Kidney (tissue), 13 donors: ENCODE measurements at regions not wholly inside any gene's neighbourhood (a gene's known extent, or its start where the extent isn't known, plus 50 kb on each side); places are given as distances from the start of the nearest gene placed in this dataset.

Experiments used
- DNase-seq, 5 donors: peaks; one replicate each; pipeline ENCODE4 v3.0.0-alpha.2; 2013 to 2020
- FAIRE-seq: peaks from 2 replicates; lab custom pipeline; 2012; peaks lifted over from hg19 to GRCh38; lab: Jason Lieb, UNC
- H3K27ac ChIP-seq, 2 donors: one replicate each; pipeline ENCODE4 v1.7.0; 2013; ENCODE audit warnings: low read depth in 2 of 2, low read length in 2 of 2, inconsistent platforms in 1 of 2
- H3K27me3 ChIP-seq: one replicate; pipeline ENCODE4 v1.7.1; 2013; ENCODE audit warnings: low read length, inconsistent platforms; ENCODE audit not compliant: control insufficient read depth, insufficient read depth
- H3K36me3 ChIP-seq, 3 donors: one replicate each; pipeline versions ENCODE4 v1.7.0 to v1.7.1; 2013; ENCODE audit warnings: low read length in 3 of 3, control low read depth in 1 of 3, inconsistent platforms in 1 of 3; ENCODE audit not compliant: insufficient read depth in 3 of 3, control insufficient read depth in 2 of 3
- H3K4me1 ChIP-seq, 3 donors: one replicate each; pipeline versions ENCODE4 v1.7.0 to v1.7.1; 2013; ENCODE audit warnings: low read length in 3 of 3, inconsistent platforms in 1 of 3, low read depth in 1 of 3; ENCODE audit not compliant: control insufficient read depth in 2 of 3, insufficient read depth in 2 of 3
- H3K4me3 ChIP-seq, 3 donors: one replicate each; pipeline versions ENCODE4 v1.7.0 to v1.8.1; 2013; ENCODE audit warnings: low read length in 3 of 3, control low read depth in 1 of 3, inconsistent platforms in 1 of 3
- H3K9ac ChIP-seq, 3 donors: one replicate each; pipeline versions ENCODE4 v1.7.0 to v1.7.1; 2013; ENCODE audit warnings: low read length in 3 of 3, control low read depth in 1 of 3, inconsistent platforms in 1 of 3
- H3K9me3 ChIP-seq, 3 donors: one replicate each; pipeline versions ENCODE4 v1.7.0 to v1.7.1; 2013; ENCODE audit warnings: low read length in 3 of 3, control low read depth in 1 of 3, inconsistent platforms in 1 of 3; ENCODE audit not compliant: control insufficient read depth in 2 of 3, insufficient read depth in 1 of 3
- intact Hi-C: fragments of 100-400 bp; cut with DNase I; formaldehyde crosslinking; loops from one replicate; pipeline ENCODE4 v1.11.1; 2022
- TF ChIP-seq, protein P1 (sequence below): IDR thresholded peaks from 3 replicates; pipeline ENCODE4 v1.5.1; 2012; ENCODE audit warnings: mild to moderate bottlenecking, moderate library complexity, borderline replicate concordance; ENCODE audit not compliant: insufficient read depth; ENCODE audit errors: extremely low read depth
- donor health status: control.
- donor health status: control.
- donor health status: control.
- donor health status: control.
- donor health status: control.
- donor health status: DM: yes; HTN: yes; CAD: no.
- donor health status: Normal renal cell carcinoma (clear cell type).

DNA sequence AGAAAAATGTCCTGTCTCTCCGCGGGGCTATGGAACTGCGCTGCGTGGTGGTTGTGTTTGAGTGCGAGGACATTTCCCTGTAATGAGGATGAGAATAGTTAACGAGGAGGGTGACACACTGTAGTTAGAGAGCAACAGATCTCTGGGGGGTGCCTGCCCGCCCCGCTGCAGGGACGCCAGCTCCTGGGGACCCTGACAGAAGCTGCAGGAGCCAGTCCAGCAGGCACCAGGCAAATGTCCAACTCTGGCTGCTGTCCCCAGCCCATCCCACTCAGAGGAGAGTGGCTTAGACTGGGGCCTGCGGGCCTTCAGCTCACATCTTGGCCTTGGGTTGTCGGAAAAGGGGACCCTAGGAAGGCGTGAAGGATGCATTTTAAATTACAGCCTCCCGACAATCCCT is 92.9 kb upstream of the FOXP4 start:
- H3K4me3 ChIP-seq, result no peak overlapping the region
- H3K27me3 ChIP-seq, result peaks cover 2% of the 10 kb centered on the region
- no peak for FAIRE-seq
- TF ChIP-seq, protein P1, sequence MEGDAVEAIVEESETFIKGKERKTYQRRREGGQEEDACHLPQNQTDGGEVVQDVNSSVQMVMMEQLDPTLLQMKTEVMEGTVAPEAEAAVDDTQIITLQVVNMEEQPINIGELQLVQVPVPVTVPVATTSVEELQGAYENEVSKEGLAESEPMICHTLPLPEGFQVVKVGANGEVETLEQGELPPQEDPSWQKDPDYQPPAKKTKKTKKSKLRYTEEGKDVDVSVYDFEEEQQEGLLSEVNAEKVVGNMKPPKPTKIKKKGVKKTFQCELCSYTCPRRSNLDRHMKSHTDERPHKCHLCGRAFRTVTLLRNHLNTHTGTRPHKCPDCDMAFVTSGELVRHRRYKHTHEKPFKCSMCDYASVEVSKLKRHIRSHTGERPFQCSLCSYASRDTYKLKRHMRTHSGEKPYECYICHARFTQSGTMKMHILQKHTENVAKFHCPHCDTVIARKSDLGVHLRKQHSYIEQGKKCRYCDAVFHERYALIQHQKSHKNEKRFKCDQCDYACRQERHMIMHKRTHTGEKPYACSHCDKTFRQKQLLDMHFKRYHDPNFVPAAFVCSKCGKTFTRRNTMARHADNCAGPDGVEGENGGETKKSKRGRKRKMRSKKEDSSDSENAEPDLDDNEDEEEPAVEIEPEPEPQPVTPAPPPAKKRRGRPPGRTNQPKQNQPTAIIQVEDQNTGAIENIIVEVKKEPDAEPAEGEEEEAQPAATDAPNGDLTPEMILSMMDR, result no peak
- DNase-seq, result peak in 1 of 5 donors; percentile 61
- no peak overlapping the region for H3K9ac ChIP-seq
- intact Hi-C loops, result no loop called here
- no peak overlapping the region for H3K27ac ChIP-seq
- H3K9me3 ChIP-seq, result no peaks in the 10 kb centered on the region
- peaks cover 0 to 5% (median 5%) of the 10 kb centered on the region in 3 donors for H3K4me1 ChIP-seq
- no peaks in the 10 kb centered on the region for H3K36me3 ChIP-seq

DNA sequence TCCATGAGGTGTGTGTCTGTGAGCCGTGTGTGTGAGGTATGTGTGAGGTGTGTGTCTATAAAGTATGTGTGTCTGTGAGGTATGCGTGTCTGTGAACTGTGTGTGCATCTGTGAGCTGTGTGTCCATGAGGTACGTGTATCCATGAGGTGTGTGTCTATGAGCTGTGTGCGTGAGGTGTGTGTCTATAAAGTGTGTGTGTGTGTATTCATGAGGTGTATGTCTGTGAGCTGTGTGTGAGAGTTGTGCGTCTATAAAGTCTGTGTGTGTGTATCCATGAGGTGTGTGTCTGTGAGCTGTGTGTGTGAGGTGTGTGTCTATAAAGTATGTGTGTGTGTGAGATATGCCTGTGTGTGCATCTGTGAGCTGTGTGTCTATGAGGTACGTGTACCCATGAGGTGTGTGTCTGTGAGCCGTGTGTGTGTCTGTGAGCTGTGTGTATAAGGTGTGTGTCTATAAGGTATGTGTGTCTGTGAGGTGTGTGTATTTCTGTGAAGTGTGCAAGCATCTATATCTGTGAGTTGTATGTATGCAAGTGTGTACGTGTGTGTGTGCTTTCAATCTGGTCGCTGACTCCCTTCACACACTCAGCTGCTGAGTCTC is 91.9 kb upstream of the FOXP4 start:
- FAIRE-seq (no peak), DNase-seq (peak in 1 of 5 donors; percentile 8)
- no peak overlapping the region for H3K27ac ChIP-seq
- intact Hi-C loops, result no loop called here
- peaks cover 2% of the 10 kb centered on the region for H3K27me3 ChIP-seq
- TF ChIP-seq, protein P1, result no peak
- H3K36me3 ChIP-seq, result no peaks in the 10 kb centered on the region
- H3K9me3 ChIP-seq, result no peaks in the 10 kb centered on the region
- peak overlapping the region in 1 of 3 donors; percentile 22 for H3K4me3 ChIP-seq
- H3K4me1 ChIP-seq, result peaks cover 0 to 5% (median 5%) of the 10 kb centered on the region in 3 donors
- H3K9ac ChIP-seq, result no peak overlapping the region

DNA sequence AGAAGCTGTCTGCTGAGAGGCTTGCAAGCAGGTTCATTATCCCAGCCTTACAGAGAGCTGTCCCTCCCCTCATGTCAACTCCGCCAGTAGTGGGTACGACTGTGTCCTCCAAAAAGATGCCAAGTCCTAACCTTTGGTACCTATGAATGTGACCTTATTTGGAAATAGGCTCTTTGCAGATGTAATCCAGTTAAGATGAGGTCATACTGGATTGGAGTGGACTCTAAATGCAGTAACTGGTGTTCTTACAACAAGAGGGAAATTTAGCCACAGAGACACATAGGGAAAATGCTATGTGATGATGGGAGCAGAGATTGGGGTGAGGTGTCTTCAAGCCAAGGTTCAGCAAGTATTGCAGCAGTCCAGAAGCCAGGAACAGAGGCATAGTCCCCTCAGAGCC is 90.8 kb upstream of the FOXP4 start:
- no peak overlapping the region for H3K9ac ChIP-seq
- no peak overlapping the region for H3K4me3 ChIP-seq
- DNase-seq, result no peak
- FAIRE-seq, result no peak
- intact Hi-C loops, result no loop called here
- peaks cover 2% of the 10 kb centered on the region for H3K27me3 ChIP-seq
- H3K36me3 ChIP-seq, result no peaks in the 10 kb centered on the region
- no peaks in the 10 kb centered on the region for H3K9me3 ChIP-seq
- no peaks in the 10 kb centered on the region for H3K4me1 ChIP-seq
- TF ChIP-seq, protein P1, result no peak
- no peak overlapping the region for H3K27ac ChIP-seq

DNA sequence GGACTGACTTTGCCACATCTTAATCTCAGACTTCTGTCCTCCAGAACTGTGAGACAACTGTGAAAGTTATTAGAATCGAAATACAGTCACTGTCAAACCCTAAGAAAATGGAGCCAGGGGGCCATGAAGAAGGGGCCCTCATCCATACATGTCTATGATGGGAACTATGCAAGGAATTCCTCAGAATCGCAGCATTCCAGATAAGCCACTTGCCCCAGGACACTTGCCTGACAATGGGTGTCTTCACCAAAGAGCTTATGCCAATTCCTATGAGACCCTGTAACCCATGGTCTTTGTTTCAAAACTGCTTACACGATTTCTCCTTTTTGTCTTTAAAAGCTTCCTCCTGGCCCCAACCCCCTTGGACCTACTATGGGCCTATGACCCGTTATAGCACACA is 90.4 kb upstream of the FOXP4 start:
- TF ChIP-seq, protein P1, result no peak
- no peak overlapping the region for H3K4me3 ChIP-seq
- H3K27ac ChIP-seq, result no peak overlapping the region
- H3K9ac ChIP-seq, result no peak overlapping the region
- H3K36me3 ChIP-seq, result no peaks in the 10 kb centered on the region
- no peak for FAIRE-seq
- no peaks in the 10 kb centered on the region for H3K9me3 ChIP-seq
- intact Hi-C loops, result no loop called here
- peaks cover 2% of the 10 kb centered on the region for H3K27me3 ChIP-seq
- DNase-seq, result no peak
- H3K4me1 ChIP-seq, result no peaks in the 10 kb centered on the region
